ENCODE measurements at regions not wholly inside any gene's neighbourhood (a gene's known extent, or its start where the extent isn't known, plus 50 kb on each side); places are given as distances from the start of the nearest gene placed in this dataset.

DNA sequence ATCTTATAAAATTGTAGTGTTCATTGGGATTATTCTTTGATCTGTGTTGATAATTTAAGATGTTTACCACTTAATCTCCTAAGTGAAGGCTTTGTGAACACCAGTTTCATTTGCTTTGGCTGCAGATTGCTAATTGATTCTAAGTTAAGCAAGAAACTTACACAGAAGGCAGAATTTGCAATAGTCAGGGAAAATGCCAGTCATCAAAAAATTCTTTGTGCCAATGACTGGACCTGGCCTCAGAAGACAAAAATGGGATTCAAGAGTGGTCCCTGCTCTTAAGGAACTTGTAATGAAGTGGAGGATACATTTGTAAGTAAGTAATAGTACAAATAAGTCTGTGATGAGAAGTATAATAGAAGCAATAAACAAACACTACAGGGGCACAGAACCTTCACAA lies 63.3 kb upstream of the EXOC2 start:
- DNase-seq (ENCODE audit: low read depth, low spot score) = no peak
- Mint-ChIP-seq H3K27me3 (ENCODE audit: low read depth) (no peaks in the 10 kb centered on the region), H3K36me3 (ENCODE audit: low read depth) (no peaks in the 10 kb centered on the region), H3K9me3 (no peaks in the 10 kb centered on the region), H3K4me3 (no peak overlapping the region), H3K27ac (ENCODE audit: unreplicated experiment) (no peak overlapping the region), H3K4me1 (no peaks in the 10 kb centered on the region)
- TF ChIP-seq CTCF (conservative IDR thresholded peaks at IDR 0.05) = no peak

DNA sequence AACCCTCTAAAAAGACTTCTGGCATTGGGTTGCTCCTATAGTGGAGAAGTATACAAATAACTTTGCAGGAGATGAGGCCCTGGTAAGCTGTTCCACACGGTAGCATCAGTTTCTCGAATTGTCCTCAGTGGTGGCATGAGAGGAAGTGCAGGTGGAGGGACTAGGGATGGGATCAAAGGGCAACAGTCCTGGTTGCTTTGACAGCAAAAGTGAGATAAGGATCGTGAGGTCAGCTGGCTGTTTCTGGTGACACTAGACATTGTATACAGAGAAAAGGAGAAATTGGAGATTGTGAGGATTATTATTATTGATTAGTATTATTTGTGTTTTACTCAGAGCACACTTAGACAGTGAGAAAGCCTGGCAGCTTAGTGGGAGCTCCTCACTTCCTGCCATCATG lies 61.3 kb upstream of the EXOC2 start:
- no peaks in the 10 kb centered on the region for H3K27me3 Mint-ChIP-seq (ENCODE audit: low read depth)
- H3K4me1 Mint-ChIP-seq = no peaks in the 10 kb centered on the region
- H3K9me3 Mint-ChIP-seq = no peaks in the 10 kb centered on the region
- TF ChIP-seq CTCF (conservative IDR thresholded peaks at IDR 0.05) = no peak
- H3K36me3 Mint-ChIP-seq (ENCODE audit: low read depth) = no peaks in the 10 kb centered on the region
- H3K27ac Mint-ChIP-seq (ENCODE audit: unreplicated experiment) = no peak overlapping the region
- no peak for DNase-seq (ENCODE audit: low read depth, low spot score)
- no peak overlapping the region for H3K4me3 Mint-ChIP-seq

DNA sequence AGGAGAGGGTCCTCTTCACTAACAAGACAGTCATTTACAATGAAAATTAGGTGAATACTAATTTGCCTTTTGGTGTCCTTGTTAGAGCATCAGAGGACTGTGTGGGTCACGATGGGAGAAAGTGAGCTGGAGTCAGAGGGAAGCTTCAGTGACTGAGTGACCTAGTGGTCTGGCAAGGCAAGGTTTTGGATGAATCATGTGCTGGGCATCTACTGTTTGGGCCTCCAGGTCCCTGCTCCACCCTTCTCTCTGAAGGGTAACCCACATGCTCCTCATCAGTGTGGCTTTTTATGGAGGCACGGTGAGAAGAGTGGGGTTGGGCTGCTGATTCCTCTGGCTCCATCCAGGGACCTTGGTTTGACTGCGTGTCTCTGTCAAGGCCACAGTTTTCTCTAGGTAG lies 60.5 kb upstream of the EXOC2 start:
- no peak overlapping the region for H3K27ac Mint-ChIP-seq (ENCODE audit: unreplicated experiment)
- no peaks in the 10 kb centered on the region for H3K4me1 Mint-ChIP-seq
- no peaks in the 10 kb centered on the region for H3K9me3 Mint-ChIP-seq
- no peaks in the 10 kb centered on the region for H3K27me3 Mint-ChIP-seq (ENCODE audit: low read depth)
- DNase-seq (ENCODE audit: low read depth, low spot score) = no peak
- TF ChIP-seq CTCF (conservative IDR thresholded peaks at IDR 0.05) = no peak
- H3K4me3 Mint-ChIP-seq = no peak overlapping the region
- no peaks in the 10 kb centered on the region for H3K36me3 Mint-ChIP-seq (ENCODE audit: low read depth)

DNA sequence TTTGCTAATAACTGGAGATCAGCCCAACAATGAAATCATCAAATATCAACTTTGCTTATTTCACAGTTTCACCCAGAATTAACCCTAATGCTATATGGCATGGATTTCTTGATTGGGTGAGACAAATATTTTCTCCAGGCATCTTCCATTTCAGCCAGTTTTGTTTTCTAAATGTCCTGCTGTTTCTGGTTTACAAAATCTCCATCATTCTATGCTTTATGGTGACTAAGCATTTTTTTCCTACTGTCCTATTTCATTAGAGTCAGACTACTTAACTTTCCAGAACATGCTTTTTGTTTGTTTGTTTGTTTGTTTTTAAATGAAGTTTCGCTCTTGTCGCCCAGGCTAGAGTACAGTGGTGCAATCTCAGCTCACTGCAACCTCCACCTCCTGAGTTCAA lies 59.5 kb upstream of the EXOC2 start:
- no peak overlapping the region for H3K4me3 Mint-ChIP-seq
- no peaks in the 10 kb centered on the region for H3K4me1 Mint-ChIP-seq
- no peak overlapping the region for H3K27ac Mint-ChIP-seq (ENCODE audit: unreplicated experiment)
- no peak for DNase-seq (ENCODE audit: low read depth, low spot score)
- TF ChIP-seq CTCF (conservative IDR thresholded peaks at IDR 0.05) = no peak
- H3K27me3 Mint-ChIP-seq (ENCODE audit: low read depth) = no peaks in the 10 kb centered on the region
- H3K9me3 Mint-ChIP-seq = no peaks in the 10 kb centered on the region
- H3K36me3 Mint-ChIP-seq (ENCODE audit: low read depth) = no peaks in the 10 kb centered on the region

DNA sequence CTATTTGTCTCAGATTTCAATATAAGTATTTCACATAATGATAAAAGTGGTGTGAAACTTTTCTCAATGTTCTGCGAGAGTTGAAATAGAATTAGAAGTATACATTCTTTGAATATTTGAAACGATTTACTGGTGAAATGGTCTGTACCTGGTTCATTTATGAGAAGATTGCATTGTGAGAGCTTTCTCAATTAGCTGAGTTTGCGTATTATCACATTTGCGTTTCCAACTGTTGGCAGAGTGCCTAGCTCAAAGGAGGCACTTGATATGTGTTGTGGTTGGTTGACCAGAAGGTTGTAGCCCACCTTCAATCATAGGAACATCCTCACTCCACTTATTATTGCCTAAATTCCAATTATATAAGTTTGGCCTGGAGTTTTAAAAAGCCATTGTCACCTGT lies 58.8 kb upstream of the EXOC2 start:
- H3K36me3 Mint-ChIP-seq (ENCODE audit: low read depth) = no peaks in the 10 kb centered on the region
- no peaks in the 10 kb centered on the region for H3K9me3 Mint-ChIP-seq
- no peak for DNase-seq (ENCODE audit: low read depth, low spot score)
- H3K27me3 Mint-ChIP-seq (ENCODE audit: low read depth) = no peaks in the 10 kb centered on the region
- H3K27ac Mint-ChIP-seq (ENCODE audit: unreplicated experiment) = no peak overlapping the region
- no peak overlapping the region for H3K4me3 Mint-ChIP-seq
- no peaks in the 10 kb centered on the region for H3K4me1 Mint-ChIP-seq
- TF ChIP-seq CTCF (conservative IDR thresholded peaks at IDR 0.05) = no peak

- Mint-ChIP-seq H3K9me3 (no peaks in the 10 kb centered on the region), H3K27ac (ENCODE audit: unreplicated experiment) (no peak overlapping the region), H3K4me1 (no peaks in the 10 kb centered on the region), H3K27me3 (ENCODE audit: low read depth) (no peaks in the 10 kb centered on the region), H3K36me3 (ENCODE audit: low read depth) (no peaks in the 10 kb centered on the region), H3K4me3 (no peak overlapping the region)
- TF ChIP-seq CTCF (conservative IDR thresholded peaks at IDR 0.05) = no peak
- DNase-seq (ENCODE audit: low read depth, low spot score) = no peak
These were observed 55.0 kb upstream of the EXOC2 start for GRCh38 chr6:747921-748320.
